Tongue (tissue), 1 donor: ENCODE measurements at regions not wholly inside any gene's neighbourhood (a gene's known extent, or its start where the extent isn't known, plus 50 kb on each side); places are given as distances from the start of the nearest gene placed in this dataset. TPM values are rescaled to one million over a fixed set of nuclear protein-coding genes. Genes with fewer than 3 reads are reported as not detected.

Source experiments
- small RNA-seq: library from RNA; depleted of rRNA; stranded (forward); fragments of <200 nt; gene quantifications from one replicate; pipeline ENCODE3, GENCODE V24; 2014; ENCODE audit warnings: low replicate concordance

Small RNA genes in the stretch of these regions (small RNA-seq; reads per million reads assigned to genes)
- gene RF00004 (not detected), gene RPL32P9 (not detected)
